ENCODE measurements at regions not wholly inside any gene's neighbourhood (a gene's known extent, or its start where the extent isn't known, plus 50 kb on each side); places are given as distances from the start of the nearest gene placed in this dataset.

DNA sequence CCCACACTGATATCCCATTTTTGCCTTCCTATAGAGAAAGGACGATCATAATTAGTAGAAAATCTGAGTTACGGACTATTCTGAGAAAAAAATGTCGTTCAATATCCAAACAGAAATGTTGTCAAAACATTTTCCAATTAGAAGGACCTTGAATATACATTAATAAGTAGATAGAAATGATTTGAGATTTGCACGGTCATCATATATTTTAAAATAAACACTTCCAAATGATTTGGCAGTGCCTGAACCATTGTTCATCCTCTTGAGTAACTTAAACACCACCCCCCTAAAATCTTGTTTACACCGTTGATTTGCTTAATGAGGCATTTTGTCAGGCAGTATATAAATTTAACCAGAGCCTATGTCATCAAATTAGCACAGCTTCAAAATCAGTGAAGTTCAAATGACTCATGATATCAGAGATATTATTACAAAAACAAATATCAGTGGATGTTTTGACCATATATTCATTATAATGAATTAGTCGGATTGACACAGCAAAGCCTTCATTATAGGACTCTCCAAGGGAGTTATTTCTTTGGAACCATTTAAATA, 105.0 kb downstream of the ACTL7B start:
- no peak for TF ChIP-seq ELF1 (IDR thresholded peaks at IDR 0.05; ENCODE audit: borderline replicate concordance, low read depth)
- TF ChIP-seq EZH2 (IDR thresholded peaks at IDR 0.05) = no peak

Data from HCT116 (cell line).